Nephron (organoid): ENCODE measurements at regions not wholly inside any gene's neighbourhood (a gene's known extent, or its start where the extent isn't known, plus 50 kb on each side); places are given as distances from the start of the nearest gene placed in this dataset.

Experiments
- H3K27ac Mint-ChIP-seq, 3 experiments: 2 replicates each; pipeline ENCODE4 v1.8.0; 2020; ENCODE audit warnings: mixed read lengths in 3 of 3, mild to moderate bottlenecking in 2 of 3, moderate library complexity in 1 of 3
- H3K27me3 Mint-ChIP-seq: 2 replicates; pipeline ENCODE4 v1.8.0; 2021; ENCODE audit warnings: low read depth, mild to moderate bottlenecking, moderate library complexity, mixed read lengths
- H3K36me3 Mint-ChIP-seq: 2 replicates; pipeline ENCODE4 v1.8.0; 2020; ENCODE audit warnings: low read depth, mixed read lengths
- H3K4me1 Mint-ChIP-seq: 2 replicates; pipeline ENCODE4 v1.8.0; 2020; ENCODE audit warnings: mixed read lengths
- H3K4me3 Mint-ChIP-seq, 3 experiments: 2 replicates each; pipeline ENCODE4 v1.8.0; 2020; ENCODE audit warnings: mild to moderate bottlenecking in 3 of 3, mixed read lengths in 3 of 3, moderate library complexity in 2 of 3
- H3K9me3 Mint-ChIP-seq: 2 replicates; pipeline ENCODE4 v1.8.0; 2020; ENCODE audit warnings: mixed read lengths
- CTCF ChIP-seq, 3 experiments: fragments of 200-600 bp; sonication (generic); IDR thresholded peaks; one replicate each; pipeline ENCODE4 v1.5.0; 2021; ENCODE audit warnings: antibody characterized with exemption in 3 of 3; ENCODE audit not compliant: unreplicated experiment in 3 of 3

GRCh38 chr6:137342607-137343190, 123.5 kb upstream of the IFNGR1 start:
- Mint-ChIP-seq H3K4me1 (peaks cover 18% of the 10 kb centered on the region), H3K9me3 (no peaks in the 10 kb centered on the region), H3K27ac (peak overlapping the region in 1 of 3 experiments; percentile 20), H3K36me3 (no peaks in the 10 kb centered on the region), H3K4me3 (peak overlapping the region in 2 of 3 experiments; percentile 81), H3K27me3 (peaks cover 27% of the 10 kb centered on the region)
- no peak for TF ChIP-seq CTCF (IDR thresholded peaks at IDR 0.05; ENCODE audit: unreplicated experiment in 3 of 3)

- H3K4me1 Mint-ChIP-seq = peaks cover 18% of the 10 kb centered on the region
- peaks cover 32% of the 10 kb centered on the region for H3K27me3 Mint-ChIP-seq
- H3K27ac Mint-ChIP-seq = peak overlapping the region in 1 of 3 experiments; percentile 48
- no peaks in the 10 kb centered on the region for H3K9me3 Mint-ChIP-seq
- no peak for TF ChIP-seq CTCF (IDR thresholded peaks at IDR 0.05; ENCODE audit: unreplicated experiment in 3 of 3)
- H3K4me3 Mint-ChIP-seq = peak overlapping the region in 2 of 3 experiments; percentile 26 to 41
- H3K36me3 Mint-ChIP-seq = no peaks in the 10 kb centered on the region
Measured at GRCh38 chr6:137341681-137342195, 122.6 kb upstream of the IFNGR1 start.

- peaks cover 18% of the 10 kb centered on the region for H3K4me1 Mint-ChIP-seq
- H3K36me3 Mint-ChIP-seq = no peaks in the 10 kb centered on the region
- H3K9me3 Mint-ChIP-seq = no peaks in the 10 kb centered on the region
Measured at GRCh38 chr6:137339929-137340559, 120.9 kb upstream of the IFNGR1 start.

GRCh38 chr6:137334884-137335283, 115.7 kb upstream of the IFNGR1 start:
- Mint-ChIP-seq H3K4me1 (no peaks in the 10 kb centered on the region), H3K36me3 (no peaks in the 10 kb centered on the region), H3K9me3 (no peaks in the 10 kb centered on the region), H3K27ac (no peak overlapping the region), H3K4me3 (no peak overlapping the region), H3K27me3 (peaks cover 19% of the 10 kb centered on the region)
- no peak for TF ChIP-seq CTCF (IDR thresholded peaks at IDR 0.05; ENCODE audit: unreplicated experiment in 3 of 3)

More at GRCh38 chr6:137339929-137340559, 120.9 kb upstream of the IFNGR1 start:
- no peak overlapping the region for H3K27ac Mint-ChIP-seq
- no peak overlapping the region for H3K4me3 Mint-ChIP-seq
- peaks cover 27% of the 10 kb centered on the region for H3K27me3 Mint-ChIP-seq
- no peak for TF ChIP-seq CTCF (IDR thresholded peaks at IDR 0.05; ENCODE audit: unreplicated experiment in 3 of 3)

- Mint-ChIP-seq H3K27ac (no peak overlapping the region), H3K9me3 (no peaks in the 10 kb centered on the region), H3K27me3 (peaks cover 19% of the 10 kb centered on the region), H3K4me1 (no peaks in the 10 kb centered on the region), H3K36me3 (no peaks in the 10 kb centered on the region), H3K4me3 (no peak overlapping the region)
- TF ChIP-seq CTCF (IDR thresholded peaks at IDR 0.05; ENCODE audit: unreplicated experiment in 3 of 3) = no peak
Measured at GRCh38 chr6:137334094-137334493, 114.9 kb upstream of the IFNGR1 start.
